Activated T-helper 1 cell treated with Interleukin-2 at 50 U/mL for 16 hours (primary cell): ENCODE measurements at regions not wholly inside any gene's neighbourhood (a gene's known extent, or its start where the extent isn't known, plus 50 kb on each side); places are given as distances from the start of the nearest gene placed in this dataset.

Source experiments
- DNase-seq: peaks from one replicate; pipeline ENCODE4 v3.0.0-alpha.2; 2020; ENCODE audit warnings: low read depth

- DNase-seq, result no peak
Measured at GRCh38 chr1:25103164-25103795, 129.0 kb downstream of the SYF2 start.

- no peak for DNase-seq
Measured at GRCh38 chr1:25100151-25100833, 132.0 kb downstream of the SYF2 start.

GRCh38 chr1:25099343-25099951 is 132.9 kb downstream of the SYF2 start:
- DNase-seq, result peak; percentile 10

GRCh38 chr1:25098717-25099116 is 133.6 kb downstream of the SYF2 start:
- DNase-seq, result no peak

- DNase-seq, result no peak
Measured at GRCh38 chr1:25096307-25097150, 135.8 kb downstream of the SYF2 start.

GRCh38 chr1:25095635-25096200 is 136.6 kb downstream of the SYF2 start:
- DNase-seq, result no peak

- DNase-seq, result no peak
Measured at GRCh38 chr1:25094995-25095394, 137.3 kb downstream of the SYF2 start.

GRCh38 chr1:25094229-25094628 is 138.1 kb downstream of the SYF2 start:
- DNase-seq, result no peak

GRCh38 chr1:25091658-25092057 is 140.6 kb downstream of the SYF2 start:
- DNase-seq, result no peak

- DNase-seq, result no peak
Measured at GRCh38 chr1:25090707-25091422, 141.4 kb downstream of the SYF2 start.

GRCh38 chr1:25089772-25090171 is 142.5 kb downstream of the SYF2 start:
- no peak for DNase-seq

GRCh38 chr1:25088946-25089345 is 143.4 kb downstream of the SYF2 start:
- DNase-seq, result no peak

GRCh38 chr1:25088180-25088701 is 144.1 kb downstream of the SYF2 start:
- no peak for DNase-seq

- no peak for DNase-seq
Measured at GRCh38 chr1:25086518-25087079, 145.7 kb downstream of the SYF2 start.

GRCh38 chr1:25084407-25084806 is 147.9 kb downstream of the SYF2 start:
- no peak for DNase-seq

- DNase-seq, result no peak
Measured at GRCh38 chr1:25083481-25084345, 148.6 kb downstream of the SYF2 start.

GRCh38 chr1:25082995-25083394 is 149.3 kb downstream of the SYF2 start:
- no peak for DNase-seq

GRCh38 chr1:25082216-25082899 is 149.9 kb downstream of the SYF2 start:
- DNase-seq, result no peak

GRCh38 chr1:25081496-25081895 is 150.8 kb downstream of the SYF2 start:
- DNase-seq, result no peak
